ENCODE measurements at regions not wholly inside any gene's neighbourhood (a gene's known extent, or its start where the extent isn't known, plus 50 kb on each side); places are given as distances from the start of the nearest gene placed in this dataset.

GRCh38 chr4:97150966-97151365 is 992.3 kb downstream of the STPG2 start:
- Histone ChIP-seq H3K4me1 (ENCODE audit: control insufficient read depth in 2 of 2, insufficient read depth in 1 of 2, low read depth in 1 of 2, low read length in 2 of 2) (no peaks in the 10 kb centered on the region), H2BK120ac (ENCODE audit: low read depth, low read length) (no peak overlapping the region), H4K91ac (ENCODE audit: low read depth, low read length, poor library complexity) (no peak overlapping the region), H2AK5ac (ENCODE audit: low read depth, low read length) (no peak overlapping the region), H4K8ac (ENCODE audit: low read depth, low read length) (no peak overlapping the region), H3K4ac (ENCODE audit: low read length) (no peak overlapping the region), H3K4me3 (ENCODE audit: low read length in 2 of 2) (no peak overlapping the region), H3K27me3 (ENCODE audit: control insufficient read depth in 3 of 3, insufficient read depth in 3 of 3, low read depth in 1 of 3, low read length in 3 of 3) (peaks cover 0 to 1% (median 0%) of the 10 kb centered on the region in 3 experiments), H3K18ac (ENCODE audit: low read length) (no peak overlapping the region), H2BK5ac (ENCODE audit: low read length) (no peak overlapping the region), H3K23ac (ENCODE audit: low read depth, low read length, poor library complexity) (no peak overlapping the region), H3K36me3 (replicated peaks in 1 of 2; ENCODE audit: control insufficient read depth in 2 of 2, insufficient read depth in 2 of 2, low read length in 2 of 2) (no peaks in the 10 kb centered on the region), H3K9ac (ENCODE audit: low read depth, low read length, poor library complexity) (no peak overlapping the region), H3K9me3 (replicated peaks in 1 of 2; ENCODE audit: control insufficient read depth in 2 of 2, insufficient read depth in 1 of 2, low read depth in 1 of 2, low read length in 2 of 2) (no peaks in the 10 kb centered on the region), H2BK12ac (ENCODE audit: low read length) (no peak overlapping the region), H3K79me1 (ENCODE audit: low read depth, low read length) (no peaks in the 10 kb centered on the region), H3K4me2 (ENCODE audit: insufficient read depth, low read length, poor library complexity, severe bottlenecking) (no peak overlapping the region), H3K14ac (ENCODE audit: low read length) (no peak overlapping the region), H2BK15ac (ENCODE audit: low read length) (no peak overlapping the region), H3K27ac (replicated peaks; ENCODE audit: low read length) (no peak overlapping the region), H2AFZ (ENCODE audit: low read length) (no peak overlapping the region)
- no peak for DNase-seq (ENCODE audit: low spot score)
- no CpG with 5 or more reads among the region's 2 CpGs for WGBS, 2 donors (ENCODE audit: extremely low coverage in 2 of 2, insufficient read length in 2 of 2, insufficient replicate concordance in 1 of 2)

DNA sequence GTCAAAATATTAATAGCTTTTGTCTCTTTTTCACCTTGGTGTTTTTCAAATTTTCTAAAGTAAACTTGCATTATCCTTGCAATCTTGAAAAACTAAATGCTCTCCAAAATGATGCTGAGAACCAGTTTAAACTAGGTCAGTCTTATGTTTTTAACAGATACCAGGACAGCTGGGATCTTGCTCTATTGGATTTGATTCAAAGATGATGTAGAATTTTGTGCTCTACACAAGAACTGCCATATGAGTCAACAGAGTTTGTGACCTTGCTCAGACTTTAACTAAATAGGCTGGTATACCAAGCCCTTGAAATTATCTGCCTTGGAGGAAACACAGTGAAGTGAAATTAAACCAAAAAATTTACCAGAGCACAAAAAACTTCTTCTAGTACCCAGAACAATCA is 991.1 kb downstream of the STPG2 start:
- Histone ChIP-seq H2BK15ac (ENCODE audit: low read length) (no peak overlapping the region), H3K79me1 (ENCODE audit: low read depth, low read length) (no peaks in the 10 kb centered on the region), H3K27ac (replicated peaks; ENCODE audit: low read length) (no peak overlapping the region), H3K4me2 (ENCODE audit: insufficient read depth, low read length, poor library complexity, severe bottlenecking) (no peak overlapping the region), H4K91ac (ENCODE audit: low read depth, low read length, poor library complexity) (no peak overlapping the region), H2AFZ (ENCODE audit: low read length) (no peak overlapping the region), H2AK5ac (ENCODE audit: low read depth, low read length) (no peak overlapping the region), H3K9ac (ENCODE audit: low read depth, low read length, poor library complexity) (no peak overlapping the region), H3K4ac (ENCODE audit: low read length) (no peak overlapping the region), H2BK120ac (ENCODE audit: low read depth, low read length) (no peak overlapping the region), H3K14ac (ENCODE audit: low read length) (no peak overlapping the region), H3K4me1 (ENCODE audit: control insufficient read depth in 2 of 2, insufficient read depth in 1 of 2, low read depth in 1 of 2, low read length in 2 of 2) (no peaks in the 10 kb centered on the region), H2BK12ac (ENCODE audit: low read length) (no peak overlapping the region), H4K8ac (ENCODE audit: low read depth, low read length) (no peak overlapping the region), H2BK5ac (ENCODE audit: low read length) (no peak overlapping the region), H3K18ac (ENCODE audit: low read length) (no peak overlapping the region), H3K4me3 (ENCODE audit: low read length in 2 of 2) (no peak overlapping the region), H3K36me3 (replicated peaks in 1 of 2; ENCODE audit: control insufficient read depth in 2 of 2, insufficient read depth in 2 of 2, low read length in 2 of 2) (no peaks in the 10 kb centered on the region), H3K23ac (ENCODE audit: low read depth, low read length, poor library complexity) (no peak overlapping the region), H3K9me3 (replicated peaks in 1 of 2; ENCODE audit: control insufficient read depth in 2 of 2, insufficient read depth in 1 of 2, low read depth in 1 of 2, low read length in 2 of 2) (no peaks in the 10 kb centered on the region), H3K27me3 (ENCODE audit: control insufficient read depth in 3 of 3, insufficient read depth in 3 of 3, low read depth in 1 of 3, low read length in 3 of 3) (peaks cover 0 to 1% (median 0%) of the 10 kb centered on the region in 3 experiments)
- no peak for DNase-seq (ENCODE audit: low spot score)

DNA sequence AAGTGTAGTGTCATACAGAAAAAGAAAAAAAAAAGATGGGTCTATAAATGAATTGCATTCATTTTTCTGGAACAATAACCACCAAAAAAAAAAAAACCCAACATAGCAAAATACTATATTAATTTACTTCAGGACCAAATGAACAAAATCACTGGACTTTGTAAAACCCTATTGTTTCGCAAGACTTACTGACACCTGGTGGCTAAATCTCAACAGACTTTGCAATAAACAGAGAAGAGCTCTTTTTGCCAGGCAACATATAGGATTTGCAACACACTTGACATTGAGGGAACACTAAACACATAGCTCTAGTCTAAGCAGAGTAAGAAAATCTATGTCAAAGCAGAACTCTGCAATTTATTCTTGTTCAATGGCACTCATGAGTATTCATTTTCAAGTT is 990.2 kb downstream of the STPG2 start:
- no peak for DNase-seq (ENCODE audit: low spot score)
- WGBS, 2 donors (ENCODE audit: extremely low coverage in 2 of 2, insufficient read length in 2 of 2, insufficient replicate concordance in 1 of 2), result no CpG with 5 or more reads among the region's 1 CpG
- H2AK5ac ChIP-seq (ENCODE audit: low read depth, low read length), result no peak overlapping the region

DNA sequence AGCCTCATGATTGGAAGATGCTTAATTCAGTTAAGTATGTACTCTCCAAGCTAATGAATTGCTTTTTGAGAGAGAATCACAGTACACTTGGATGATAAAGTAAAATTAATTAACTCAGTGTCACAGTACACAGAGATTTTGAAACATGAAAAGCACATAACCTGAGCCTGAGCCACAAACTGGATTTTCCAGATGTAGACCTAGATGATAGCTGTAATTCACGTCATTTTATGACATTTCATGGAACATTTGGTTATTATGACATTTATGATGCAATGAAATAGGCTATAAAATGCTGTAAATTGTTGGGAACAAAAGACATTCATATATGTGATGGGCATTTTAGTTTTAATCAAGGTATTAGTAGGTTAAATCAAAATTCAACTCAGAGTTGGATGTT is 983.7 kb downstream of the STPG2 start:
- H2BK120ac ChIP-seq (ENCODE audit: low read depth, low read length), result no peak overlapping the region
- H3K36me3 ChIP-seq (replicated peaks in 1 of 2; ENCODE audit: control insufficient read depth in 2 of 2, insufficient read depth in 2 of 2, low read length in 2 of 2), result no peaks in the 10 kb centered on the region
- no peak overlapping the region for H2BK5ac ChIP-seq (ENCODE audit: low read length)
- H3K18ac ChIP-seq (ENCODE audit: low read length), result no peak overlapping the region
- H3K23ac ChIP-seq (ENCODE audit: low read depth, low read length, poor library complexity), result no peak overlapping the region
- no peak overlapping the region for H4K8ac ChIP-seq (ENCODE audit: low read depth, low read length)
- DNase-seq (ENCODE audit: low spot score), result no peak
- no peak overlapping the region for H2AK5ac ChIP-seq (ENCODE audit: low read depth, low read length)
- no peak overlapping the region for H3K27ac ChIP-seq (replicated peaks; ENCODE audit: low read length)
- H3K9me3 ChIP-seq (replicated peaks in 1 of 2; ENCODE audit: control insufficient read depth in 2 of 2, insufficient read depth in 1 of 2, low read depth in 1 of 2, low read length in 2 of 2), result peaks cover 0 to 3% of the 10 kb centered on the region in 2 donors
- H3K9ac ChIP-seq (ENCODE audit: low read depth, low read length, poor library complexity), result no peak overlapping the region
- H3K4me3 ChIP-seq (ENCODE audit: low read length in 2 of 2), result no peak overlapping the region
- H3K4me1 ChIP-seq (ENCODE audit: control insufficient read depth in 2 of 2, insufficient read depth in 1 of 2, low read depth in 1 of 2, low read length in 2 of 2), result no peaks in the 10 kb centered on the region
- no peak overlapping the region for H3K4ac ChIP-seq (ENCODE audit: low read length)
- H3K79me1 ChIP-seq (ENCODE audit: low read depth, low read length), result no peaks in the 10 kb centered on the region
- no peaks in the 10 kb centered on the region for H3K27me3 ChIP-seq (ENCODE audit: control insufficient read depth in 3 of 3, insufficient read depth in 3 of 3, low read depth in 1 of 3, low read length in 3 of 3)
- no peak overlapping the region for H3K4me2 ChIP-seq (ENCODE audit: insufficient read depth, low read length, poor library complexity, severe bottlenecking)
- no CpG with 5 or more reads among the region's 1 CpG for WGBS, 2 donors (ENCODE audit: extremely low coverage in 2 of 2, insufficient read length in 2 of 2, insufficient replicate concordance in 1 of 2)
- no peak overlapping the region for H3K14ac ChIP-seq (ENCODE audit: low read length)
- H4K91ac ChIP-seq (ENCODE audit: low read depth, low read length, poor library complexity), result no peak overlapping the region
- no peak overlapping the region for H2AFZ ChIP-seq (ENCODE audit: low read length)
- no peak overlapping the region for H2BK15ac ChIP-seq (ENCODE audit: low read length)
- H2BK12ac ChIP-seq (ENCODE audit: low read length), result no peak overlapping the region

More for the DNA sequence above, 990.2 kb downstream of the STPG2 start:
- H3K79me1 ChIP-seq (ENCODE audit: low read depth, low read length), result no peaks in the 10 kb centered on the region
- no peak overlapping the region for H3K4me2 ChIP-seq (ENCODE audit: insufficient read depth, low read length, poor library complexity, severe bottlenecking)
- no peak overlapping the region for H3K18ac ChIP-seq (ENCODE audit: low read length)
- H2BK120ac ChIP-seq (ENCODE audit: low read depth, low read length), result no peak overlapping the region
- H3K14ac ChIP-seq (ENCODE audit: low read length), result no peak overlapping the region
- no peaks in the 10 kb centered on the region for H3K4me1 ChIP-seq (ENCODE audit: control insufficient read depth in 2 of 2, insufficient read depth in 1 of 2, low read depth in 1 of 2, low read length in 2 of 2)
- no peak overlapping the region for H3K27ac ChIP-seq (replicated peaks; ENCODE audit: low read length)
- no peak overlapping the region for H3K23ac ChIP-seq (ENCODE audit: low read depth, low read length, poor library complexity)
- H3K4ac ChIP-seq (ENCODE audit: low read length), result no peak overlapping the region
- H3K36me3 ChIP-seq (replicated peaks in 1 of 2; ENCODE audit: control insufficient read depth in 2 of 2, insufficient read depth in 2 of 2, low read length in 2 of 2), result no peaks in the 10 kb centered on the region
- no peak overlapping the region for H3K9ac ChIP-seq (ENCODE audit: low read depth, low read length, poor library complexity)
- H2BK12ac ChIP-seq (ENCODE audit: low read length), result no peak overlapping the region
- H2AFZ ChIP-seq (ENCODE audit: low read length), result no peak overlapping the region
- no peak overlapping the region for H4K8ac ChIP-seq (ENCODE audit: low read depth, low read length)
- H3K9me3 ChIP-seq (replicated peaks in 1 of 2; ENCODE audit: control insufficient read depth in 2 of 2, insufficient read depth in 1 of 2, low read depth in 1 of 2, low read length in 2 of 2), result no peaks in the 10 kb centered on the region
- no peak overlapping the region for H3K4me3 ChIP-seq (ENCODE audit: low read length in 2 of 2)
- H2BK5ac ChIP-seq (ENCODE audit: low read length), result no peak overlapping the region
- H3K27me3 ChIP-seq (ENCODE audit: control insufficient read depth in 3 of 3, insufficient read depth in 3 of 3, low read depth in 1 of 3, low read length in 3 of 3), result no peaks in the 10 kb centered on the region
- no peak overlapping the region for H4K91ac ChIP-seq (ENCODE audit: low read depth, low read length, poor library complexity)
- H2BK15ac ChIP-seq (ENCODE audit: low read length), result no peak overlapping the region
